OCI-M2 (cell line): ENCODE measurements at regions not wholly inside any gene's neighbourhood (a gene's known extent, or its start where the extent isn't known, plus 50 kb on each side); places are given as distances from the start of the nearest gene placed in this dataset.

Experiments used
- DNase-seq: peaks from one replicate; lab custom pipeline; 2025; ENCODE audit not compliant: unreplicated experiment; lab: John Stamatoyannopoulos, UW

DNA sequence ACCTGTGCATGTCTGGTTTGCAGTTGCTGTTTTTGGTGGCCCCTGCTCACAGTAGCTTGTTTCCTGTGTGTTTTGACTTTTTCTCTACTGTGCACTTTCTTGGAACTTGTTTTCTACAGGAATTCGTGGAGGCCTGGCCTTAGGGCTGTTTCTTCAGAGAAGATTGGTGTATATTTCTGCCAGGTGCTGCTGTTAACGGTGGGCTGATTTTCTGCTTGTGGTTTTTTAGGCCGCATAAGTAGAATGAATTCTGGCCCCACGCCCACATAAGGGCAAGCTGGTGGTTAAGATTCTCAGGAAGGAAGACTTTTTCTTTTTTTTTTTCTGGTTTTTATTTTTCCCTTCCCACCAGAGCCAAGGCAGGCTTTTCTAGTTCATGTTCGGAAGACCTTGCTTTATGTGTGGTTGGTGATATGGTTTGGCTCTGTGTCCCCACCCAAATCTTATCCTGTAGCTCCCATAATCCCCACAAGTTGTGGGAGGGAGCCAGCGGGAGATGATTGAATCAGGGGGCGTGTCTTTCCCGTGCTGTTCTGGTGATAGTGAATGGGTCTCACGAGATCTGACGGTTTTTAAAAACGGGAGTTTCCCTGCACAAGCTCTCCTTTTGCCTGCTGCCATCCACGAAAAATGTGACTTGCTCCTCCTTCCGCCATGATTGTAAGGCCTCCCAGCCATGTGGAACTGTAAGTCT is 71.5 kb upstream of the DISP3 start:
- DNase-seq: no peak

- DNase-seq: no peak
Observed at GRCh38 chr1:11412141-11412540, 66.8 kb upstream of the DISP3 start.

DNA sequence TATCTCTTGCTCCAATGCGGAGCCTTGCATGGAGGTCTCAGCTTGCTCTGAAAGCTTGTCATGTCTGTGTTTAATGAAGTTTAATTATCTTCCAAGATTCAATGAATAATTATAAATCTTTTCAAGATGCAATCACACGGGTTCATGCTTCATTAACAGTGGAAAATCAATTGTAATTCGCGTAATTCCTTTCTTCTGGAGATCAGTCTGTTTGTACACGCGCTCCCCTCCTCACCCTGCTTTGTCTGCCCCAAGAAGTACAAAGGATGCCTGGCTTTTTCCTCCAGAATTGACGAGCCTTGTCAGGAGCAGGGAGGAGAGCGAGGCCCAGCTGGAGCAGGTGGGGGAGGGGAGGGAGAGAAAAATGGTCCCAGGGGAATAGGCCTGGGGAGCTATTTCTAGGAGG is 65.0 kb upstream of the DISP3 start:
- DNase-seq: no peak

DNA sequence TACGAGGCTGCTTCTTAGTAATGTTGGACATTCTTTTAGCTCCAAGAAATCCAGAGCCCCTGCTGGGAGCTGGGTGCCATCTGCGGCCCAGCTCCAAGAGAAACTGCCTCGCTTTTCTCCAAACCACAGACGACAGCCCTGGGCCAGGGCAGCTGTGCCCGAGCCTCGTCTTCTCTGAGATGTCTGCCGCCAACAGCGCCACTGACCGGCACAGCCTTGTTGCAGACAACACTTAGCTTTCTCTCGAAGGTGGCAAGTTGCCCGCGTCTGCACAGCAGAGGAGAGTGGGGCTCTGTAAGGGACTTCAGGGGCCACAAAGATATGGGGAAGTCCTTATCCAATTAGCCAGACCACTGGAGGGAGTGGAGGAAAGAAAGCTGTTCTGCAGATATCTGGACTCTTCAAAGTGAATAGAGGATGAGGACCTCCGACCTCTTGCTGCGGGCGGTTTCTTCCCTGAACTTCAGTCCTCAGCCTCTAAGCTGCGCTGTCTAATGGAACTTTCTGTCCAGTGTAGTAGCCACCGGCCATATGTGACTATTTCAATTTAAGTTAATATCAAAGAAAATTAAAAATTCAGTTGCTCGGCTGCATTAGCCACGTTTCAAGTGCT is 63.9 kb upstream of the DISP3 start:
- peak; percentile 10 for DNase-seq

- no peak for DNase-seq
Observed at GRCh38 chr1:11417162-11417561, 61.8 kb upstream of the DISP3 start.

DNA sequence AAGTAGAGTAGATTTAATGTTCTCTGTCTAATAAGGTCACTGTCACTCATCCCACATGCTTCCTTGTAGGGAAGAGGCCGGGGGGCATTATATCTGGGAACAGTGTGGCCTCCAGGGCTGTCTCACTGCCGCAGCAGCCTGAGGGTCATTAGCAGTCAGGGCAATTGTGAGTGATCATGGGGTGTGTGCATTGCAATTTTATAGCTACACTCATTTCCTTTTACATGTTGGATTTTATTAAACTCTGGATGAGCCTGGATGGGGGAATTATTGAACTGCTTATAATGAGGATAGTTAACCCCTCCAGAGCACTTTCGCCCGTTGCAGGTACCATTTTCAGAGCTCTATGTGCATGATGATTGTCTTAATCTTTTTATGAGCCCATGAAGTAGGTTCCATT is 60.9 kb upstream of the DISP3 start:
- DNase-seq: no peak

DNA sequence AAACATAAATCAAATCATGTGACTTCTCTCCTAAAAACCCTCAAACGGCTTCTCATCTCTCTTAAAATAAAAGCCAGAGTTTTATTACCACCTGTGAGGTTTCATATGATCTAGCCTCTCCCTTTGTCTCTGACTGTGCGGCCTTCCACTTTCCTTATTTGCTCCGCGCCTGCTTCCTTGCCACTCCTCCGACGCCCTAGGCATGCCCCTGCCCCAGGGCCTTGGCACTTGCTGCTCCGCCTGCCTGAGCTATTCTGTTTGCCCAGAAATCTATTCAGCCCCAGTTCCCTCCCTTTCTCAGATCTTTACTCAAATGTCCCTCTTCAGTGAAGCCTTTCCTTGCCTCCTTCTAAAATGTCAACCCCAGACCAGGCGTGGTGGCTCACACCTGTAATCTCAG is 57.5 kb upstream of the DISP3 start:
- DNase-seq: no peak

- no peak for DNase-seq
Observed at GRCh38 chr1:11422686-11423085, 56.3 kb upstream of the DISP3 start.

GRCh38 chr1:11426617-11427016 is 52.3 kb upstream of the DISP3 start:
- no peak for DNase-seq

GRCh38 chr1:11428789-11429188 is 50.2 kb upstream of the DISP3 start:
- DNase-seq: no peak
